Transverse colon (tissue), 3 donors: ENCODE measurements at regions not wholly inside any gene's neighbourhood (a gene's known extent, or its start where the extent isn't known, plus 50 kb on each side); places are given as distances from the start of the nearest gene placed in this dataset.

ENCODE experiments used
- EP300 ChIP-seq: sonication (generic); formaldehyde crosslinking; IDR thresholded peaks from one replicate; pipeline ENCODE4 v1.6.1; 2017; ENCODE audit warnings: antibody characterized with exemption, low read depth
- POLR2A ChIP-seq: fragments of 450-650 bp; IDR thresholded peaks from one replicate; pipeline ENCODE4 v1.6.1; 2016; ENCODE audit warnings: antibody characterized with exemption, mild to moderate bottlenecking, moderate library complexity
- TF ChIP-seq, protein P1 (sequence below), 5 experiments: fragments of 200-600 bp in 3 of 5; fragments of 450-650 bp in 2 of 5; sonication (generic) in 3 of 5; IDR thresholded peaks; 1 replicate in 2 of 5; 2 replicates in 3 of 5; pipeline ENCODE4 v1.5.1; 2016 to 2017; ENCODE audit warnings: antibody characterized with exemption in 5 of 5, inconsistent platforms in 3 of 5, mild to moderate bottlenecking in 2 of 5, moderate library complexity in 1 of 5

DNA sequence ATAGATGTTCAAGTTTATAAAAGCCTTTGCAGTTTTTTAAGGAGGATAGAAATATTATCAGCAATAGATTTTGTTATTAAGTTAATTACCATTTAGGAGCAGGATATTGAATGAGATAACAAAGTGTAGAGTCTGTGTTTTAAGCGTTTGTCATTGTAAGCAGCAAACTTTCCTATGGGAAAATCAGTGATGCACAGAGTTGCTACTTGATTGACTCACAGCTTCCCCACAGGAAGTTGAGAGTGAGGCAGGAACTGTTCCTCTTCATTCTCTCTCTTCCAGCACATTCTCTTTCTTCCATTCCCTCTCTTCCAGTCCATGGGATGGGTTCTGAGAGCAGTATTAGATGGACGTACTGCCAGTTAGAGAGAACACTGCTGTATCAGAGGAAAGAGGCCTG is 867.7 kb upstream of the AGA start:
- TF ChIP-seq, protein P1, sequence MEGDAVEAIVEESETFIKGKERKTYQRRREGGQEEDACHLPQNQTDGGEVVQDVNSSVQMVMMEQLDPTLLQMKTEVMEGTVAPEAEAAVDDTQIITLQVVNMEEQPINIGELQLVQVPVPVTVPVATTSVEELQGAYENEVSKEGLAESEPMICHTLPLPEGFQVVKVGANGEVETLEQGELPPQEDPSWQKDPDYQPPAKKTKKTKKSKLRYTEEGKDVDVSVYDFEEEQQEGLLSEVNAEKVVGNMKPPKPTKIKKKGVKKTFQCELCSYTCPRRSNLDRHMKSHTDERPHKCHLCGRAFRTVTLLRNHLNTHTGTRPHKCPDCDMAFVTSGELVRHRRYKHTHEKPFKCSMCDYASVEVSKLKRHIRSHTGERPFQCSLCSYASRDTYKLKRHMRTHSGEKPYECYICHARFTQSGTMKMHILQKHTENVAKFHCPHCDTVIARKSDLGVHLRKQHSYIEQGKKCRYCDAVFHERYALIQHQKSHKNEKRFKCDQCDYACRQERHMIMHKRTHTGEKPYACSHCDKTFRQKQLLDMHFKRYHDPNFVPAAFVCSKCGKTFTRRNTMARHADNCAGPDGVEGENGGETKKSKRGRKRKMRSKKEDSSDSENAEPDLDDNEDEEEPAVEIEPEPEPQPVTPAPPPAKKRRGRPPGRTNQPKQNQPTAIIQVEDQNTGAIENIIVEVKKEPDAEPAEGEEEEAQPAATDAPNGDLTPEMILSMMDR (IDR thresholded peaks at IDR 0.05), result no peak
- TF ChIP-seq EP300 (no peak), POLR2A (no peak)
